G401.6 (cell line): ENCODE measurements at regions not wholly inside any gene's neighbourhood (a gene's known extent, or its start where the extent isn't known, plus 50 kb on each side); places are given as distances from the start of the nearest gene placed in this dataset.

ENCODE experiments used
- FAIRE-seq: peaks from 2 replicates; lab custom pipeline; 2012; peaks lifted over from hg19 to GRCh38; lab: Jason Lieb, UNC

DNA sequence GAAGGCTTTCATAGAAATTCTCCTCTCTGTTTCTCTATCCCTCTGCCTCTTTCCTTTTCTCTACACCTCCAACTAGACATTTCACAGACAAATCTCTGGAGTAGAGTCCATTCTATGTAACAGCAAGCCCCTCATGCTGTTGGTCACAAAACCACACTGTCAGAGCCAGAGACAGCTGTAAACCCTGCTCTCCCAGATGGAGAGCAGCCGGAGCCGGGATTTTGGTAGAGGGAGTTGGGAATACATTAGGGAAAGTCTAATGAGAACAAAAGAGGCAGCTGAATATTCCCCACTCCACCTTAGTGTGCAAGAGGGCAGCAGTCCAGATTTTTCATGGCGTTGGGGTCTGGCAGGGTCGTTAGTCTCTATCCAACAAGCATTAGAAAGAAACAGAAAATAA is 68.3 kb upstream of the EDN1 start:
- no peak for FAIRE-seq

DNA sequence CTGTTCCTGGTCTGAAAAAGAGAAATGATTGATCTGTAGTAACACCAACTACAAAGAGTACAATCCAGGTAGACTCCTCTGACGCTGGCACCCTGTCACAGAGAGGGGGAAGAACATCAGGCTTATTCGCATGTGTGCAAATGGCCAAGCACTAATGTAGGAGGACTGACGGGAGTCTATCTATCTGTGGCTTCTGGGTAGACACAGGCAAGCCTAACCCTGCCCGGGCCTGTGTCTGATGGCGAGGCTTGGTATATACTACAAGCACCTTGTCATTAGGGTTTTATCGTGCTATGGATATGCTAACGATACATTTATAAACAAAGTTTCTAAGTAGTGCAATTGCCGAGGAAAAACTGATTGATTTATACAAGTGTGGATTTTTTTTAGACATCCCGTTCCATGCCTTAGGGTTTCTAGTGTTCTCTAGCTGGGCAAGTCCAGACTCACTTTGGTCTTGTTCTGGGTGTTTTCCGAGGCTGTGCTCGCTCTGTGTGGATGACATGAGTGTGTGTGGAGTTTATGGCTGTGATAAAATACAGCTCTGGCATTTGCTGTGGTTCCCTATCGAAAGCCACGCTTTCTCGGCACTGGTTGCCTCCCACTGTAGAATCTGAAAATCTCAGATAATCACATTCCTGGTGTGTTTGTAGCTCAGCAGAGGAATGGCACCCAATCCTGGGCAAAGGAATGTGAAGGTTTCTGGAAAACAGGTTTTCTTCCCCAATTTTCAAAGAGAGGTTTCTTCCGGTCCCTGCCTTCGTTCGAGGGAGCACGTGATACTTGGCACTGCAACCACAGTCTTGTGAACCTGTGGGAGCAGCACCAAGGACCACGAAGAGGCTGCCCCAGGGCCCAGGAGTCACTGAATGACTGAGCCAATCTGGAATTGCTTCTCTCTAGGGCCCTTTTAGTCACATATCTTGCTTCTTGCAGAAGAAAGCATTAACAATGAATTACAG is 67.5 kb upstream of the EDN1 start:
- no peak for FAIRE-seq

DNA sequence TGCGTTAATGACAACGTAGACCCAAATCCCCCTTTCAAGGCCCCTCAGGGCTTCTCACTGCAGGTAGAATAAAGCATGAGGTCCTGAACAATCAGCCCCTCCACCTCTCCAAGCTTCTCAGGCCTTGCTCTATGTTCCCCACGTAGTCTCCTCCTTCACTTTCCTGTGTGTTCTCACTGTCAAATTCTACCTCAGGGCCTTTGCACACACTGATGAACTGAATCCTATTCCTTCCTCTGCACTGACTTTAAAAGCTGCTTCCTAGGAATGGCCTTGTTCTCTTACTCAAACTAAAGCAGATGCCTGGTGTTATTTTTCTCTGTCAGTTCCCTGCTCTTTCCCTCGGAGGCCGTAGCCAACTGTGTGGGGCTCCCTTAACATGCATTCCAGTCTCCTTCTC is 66.8 kb upstream of the EDN1 start:
- FAIRE-seq, result no peak

DNA sequence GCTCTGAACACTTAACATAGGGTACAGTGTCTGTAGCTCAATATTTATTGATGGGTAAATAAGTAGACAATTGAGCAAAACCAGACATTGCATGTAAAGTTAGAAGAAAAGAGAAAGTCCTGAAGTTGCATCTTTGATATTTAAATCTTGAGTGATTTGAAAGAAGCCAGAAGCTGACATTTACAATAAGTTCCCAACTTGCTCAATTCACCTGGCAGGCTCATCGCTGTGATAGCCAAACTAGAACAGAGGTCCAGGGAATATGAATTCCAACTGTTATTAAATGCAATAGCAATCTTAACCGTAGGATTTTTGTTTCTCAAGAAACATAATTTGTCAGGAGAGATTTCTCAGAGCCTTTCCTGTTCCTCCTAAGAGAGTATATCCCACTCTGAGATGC is 65.9 kb upstream of the EDN1 start:
- no peak for FAIRE-seq

DNA sequence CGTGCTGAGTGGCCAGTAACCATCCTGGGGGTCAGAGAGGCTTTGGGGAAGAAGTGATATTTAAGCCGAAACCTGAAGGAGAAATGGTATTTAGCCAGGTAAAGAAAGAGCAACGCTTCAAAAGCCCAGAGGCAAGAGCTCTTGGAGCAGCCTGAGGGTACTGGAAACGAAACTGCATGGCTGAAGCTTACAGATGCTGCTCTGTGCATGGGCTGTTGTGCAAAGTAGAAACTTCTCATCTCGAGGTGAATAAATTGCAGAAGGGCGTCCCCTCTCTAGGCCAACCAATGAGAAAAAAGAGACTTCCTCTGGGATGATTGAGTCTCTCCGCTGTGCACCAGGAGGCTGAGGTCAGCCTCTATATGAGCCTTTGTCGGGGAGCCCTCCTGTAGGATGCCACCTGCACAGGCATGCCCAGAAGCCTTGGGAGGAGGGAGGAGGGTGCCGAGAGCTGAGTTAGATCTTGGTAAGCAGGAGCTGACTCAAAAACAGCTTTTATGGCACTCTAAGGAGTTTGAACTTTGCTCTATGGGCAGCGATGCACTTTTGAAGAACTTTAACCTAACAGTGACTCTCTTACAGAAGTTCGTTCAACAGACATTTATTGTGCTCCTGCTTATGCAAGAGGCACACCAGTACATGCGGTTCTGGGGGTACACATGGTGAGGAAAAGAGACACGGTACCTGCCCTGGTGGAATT is 61.6 kb upstream of the EDN1 start:
- FAIRE-seq, result no peak

DNA sequence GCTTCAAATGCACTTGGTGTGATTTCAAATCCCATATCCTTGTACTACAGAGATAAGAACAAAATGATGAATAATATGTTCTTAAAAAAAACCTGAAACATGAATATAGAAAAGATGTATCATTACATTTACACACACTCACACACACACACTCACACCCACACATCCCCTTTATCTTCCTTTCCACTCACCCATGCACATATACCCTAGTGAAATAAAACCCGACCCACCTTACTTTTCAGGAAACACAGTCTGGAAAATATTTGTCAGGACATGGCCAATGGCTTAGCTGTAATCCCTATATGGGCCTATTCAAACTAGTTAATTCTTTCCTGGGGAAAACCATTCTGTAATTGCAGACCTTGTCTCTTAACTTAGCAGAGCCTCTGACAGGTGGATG is 60.8 kb upstream of the EDN1 start:
- FAIRE-seq, result no peak

DNA sequence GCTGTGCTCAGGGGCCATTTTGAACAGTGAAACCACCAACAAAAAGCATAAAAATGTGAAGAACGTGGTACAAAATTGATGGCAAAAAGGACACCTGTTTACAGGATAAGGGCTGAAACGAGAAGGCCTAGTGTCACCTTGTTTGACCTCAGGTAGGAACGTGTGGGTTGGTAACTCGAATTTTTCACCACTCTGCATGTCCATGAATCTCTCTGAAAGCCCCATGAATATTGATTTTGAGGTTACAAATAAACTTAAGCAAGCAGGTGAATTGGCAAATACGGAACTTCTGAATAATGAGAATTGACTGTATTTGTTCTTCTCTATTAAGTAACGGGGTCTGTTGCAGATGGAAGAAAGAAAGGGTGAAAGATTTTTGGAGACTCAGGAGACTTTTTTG is 59.6 kb upstream of the EDN1 start:
- FAIRE-seq, result no peak

DNA sequence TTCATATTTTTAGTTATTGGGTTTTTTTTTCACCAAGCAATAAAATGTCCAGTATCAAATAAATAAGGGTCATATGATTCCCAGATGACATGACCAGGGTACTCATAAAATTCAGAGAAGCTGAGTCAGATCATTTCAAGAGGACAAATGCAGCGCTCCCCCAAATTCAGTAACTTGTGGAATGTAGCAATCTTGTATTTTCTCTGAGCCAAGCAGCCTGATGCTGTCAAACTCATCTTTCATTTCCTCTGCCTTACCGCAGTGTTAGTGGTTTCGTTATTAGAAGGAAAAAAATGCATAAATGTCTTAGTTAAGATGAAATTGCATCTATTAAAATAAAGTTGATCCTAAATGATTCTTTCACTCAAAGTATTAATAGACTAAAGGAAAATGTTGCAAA is 57.8 kb upstream of the EDN1 start:
- FAIRE-seq, result no peak

DNA sequence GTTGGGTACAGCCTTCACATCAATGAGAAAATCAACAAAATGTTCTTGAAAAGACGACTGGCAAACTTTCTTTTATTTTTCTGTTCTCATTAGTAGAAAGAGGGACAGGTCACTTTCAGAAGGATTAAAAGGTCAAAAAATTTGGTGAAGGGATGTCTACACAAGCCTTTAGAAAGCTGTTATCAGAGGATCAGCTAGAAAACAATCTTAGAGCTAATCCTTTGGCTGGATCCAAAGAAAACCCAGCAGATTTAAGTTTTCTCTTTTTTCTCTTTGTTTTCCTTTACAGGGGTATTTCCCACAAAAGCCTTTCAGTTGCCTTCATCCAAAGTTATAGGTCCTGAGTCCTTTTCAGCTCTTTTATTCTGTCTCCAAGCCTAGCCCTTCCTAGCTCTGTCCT is 57.3 kb upstream of the EDN1 start:
- no peak for FAIRE-seq

DNA sequence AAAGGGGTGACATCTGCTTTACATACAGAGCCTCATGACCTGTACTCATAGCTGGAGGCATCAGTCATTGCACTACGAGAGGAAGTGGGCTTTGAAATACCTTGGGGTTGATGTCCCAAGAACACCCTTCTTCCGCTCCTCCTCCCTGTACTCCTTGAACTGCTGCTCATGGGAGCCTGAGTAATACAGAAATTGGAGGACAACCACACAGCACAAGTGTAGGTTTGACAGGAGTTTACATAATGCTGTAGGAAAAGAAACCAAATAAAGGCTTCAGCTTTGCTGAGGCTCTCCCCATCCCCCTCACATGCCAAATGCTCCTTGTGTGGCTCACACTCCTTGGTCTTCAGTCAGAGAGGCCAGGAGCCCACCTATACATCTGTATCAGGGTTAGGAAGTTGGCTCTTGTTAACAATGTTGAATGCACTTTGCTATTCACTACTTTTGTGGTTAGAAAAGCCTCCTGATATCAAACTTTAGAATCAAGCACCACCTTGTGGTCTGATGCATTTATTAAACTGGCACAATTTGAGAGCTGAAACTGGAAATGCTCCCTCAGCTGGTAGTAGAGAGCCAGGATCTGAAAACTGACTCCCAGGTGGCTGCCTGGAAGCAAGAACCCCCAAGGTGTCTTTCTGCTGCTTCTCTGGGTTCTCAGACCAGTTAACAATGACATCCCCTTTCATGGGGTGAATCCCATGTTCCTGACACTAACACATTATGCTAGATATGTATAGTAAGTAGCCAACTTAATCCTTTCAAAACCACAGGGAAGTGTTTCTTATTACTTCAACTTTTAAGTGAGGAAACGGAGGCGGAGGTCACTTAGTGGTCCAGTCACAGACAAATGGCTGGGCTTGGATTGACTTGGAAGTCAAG is 56.2 kb upstream of the EDN1 start:
- FAIRE-seq, result peak; percentile 88

DNA sequence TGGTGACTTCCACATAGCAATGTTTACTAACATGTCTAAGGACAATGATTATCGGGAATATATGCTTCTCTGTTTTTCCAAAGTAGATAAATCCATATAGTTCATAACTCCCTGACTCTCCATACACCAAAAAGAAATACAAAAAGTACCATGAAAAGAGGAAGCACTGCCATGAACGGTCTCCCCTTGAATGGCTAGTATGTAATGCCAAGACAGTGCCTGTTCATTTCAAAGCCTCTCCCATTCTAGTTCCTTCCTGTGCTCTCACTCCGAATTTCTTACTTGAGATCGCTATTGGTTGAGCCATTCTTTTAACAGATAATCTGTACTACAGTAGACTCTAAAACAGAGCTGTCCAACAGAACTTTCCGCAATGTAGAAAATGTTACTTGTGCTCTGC is 54.8 kb upstream of the EDN1 start:
- FAIRE-seq, result no peak

DNA sequence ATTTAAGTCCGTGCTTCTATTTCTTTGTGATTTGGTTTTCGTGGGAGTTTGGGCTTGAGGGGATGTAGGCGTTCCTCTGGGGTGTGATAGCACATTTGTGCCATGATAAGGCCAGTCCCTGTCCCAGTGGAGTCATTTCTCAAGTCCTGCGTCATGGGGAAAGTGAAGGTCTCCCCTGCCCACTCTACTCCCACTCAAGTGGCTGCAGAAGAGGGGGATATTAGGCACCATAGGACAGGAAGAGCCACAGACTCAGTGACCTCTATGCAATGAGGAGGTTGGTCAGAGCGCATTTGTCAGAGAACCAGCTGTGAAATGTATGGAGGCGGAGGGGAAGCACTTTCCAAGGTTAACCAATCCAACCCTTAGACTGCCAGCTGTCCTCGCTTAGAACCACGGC is 51.9 kb upstream of the EDN1 start:
- FAIRE-seq, result no peak
